IMR-90 (cell line): ENCODE measurements at regions not wholly inside any gene's neighbourhood (a gene's known extent, or its start where the extent isn't known, plus 50 kb on each side); places are given as distances from the start of the nearest gene placed in this dataset.

Experiments
- ATAC-seq: fragments of 200-7000 bp; cut with Tn5 transposase; 2 replicates; pipeline ENCODE4 v1.9.1; 2020; ENCODE audit warnings: low read depth, mild to moderate bottlenecking, moderate library complexity
- BruUV-seq: library from RNA; stranded (reverse); fragments of 400-500 nt; replicated peaks from 2 replicates; lab custom pipeline; 2021; lab: Mats Ljungman, UMichigan
- CTCF ChIA-PET: fragments of 300-600 bp; formaldehyde crosslinking; extraction: SDS; loops from one replicate; lab custom pipeline; 2021; ENCODE audit warnings: antibody characterized with exemption; lab: Yijun Ruan, JAX
- POLR2A ChIA-PET: fragments of 300-600 bp; sonication (Branson Sonifier 250); formaldehyde crosslinking; loops from one replicate; lab custom pipeline; 2022; ENCODE audit warnings: antibody characterized with exemption; ENCODE audit not compliant: unreplicated experiment; lab: Charles Lee
- DNase-seq: peaks from one replicate; pipeline ENCODE4 v3.0.0; 2013
- H2AFZ ChIP-seq: replicated peaks from 2 replicates; pipeline ENCODE3; 2013; ENCODE audit warnings: low read length, mild to moderate bottlenecking; ENCODE audit not compliant: poor library complexity
- H2AK5ac ChIP-seq: 2 replicates; pipeline ENCODE4 v1.6.1; 2013; ENCODE audit warnings: low read depth, low read length, inconsistent platforms
- H2AK9ac ChIP-seq: replicated peaks from 2 replicates; pipeline ENCODE3; 2013; ENCODE audit warnings: mild to moderate bottlenecking, low read depth, low read length, moderate library complexity; ENCODE audit not compliant: poor library complexity
- H2BK120ac ChIP-seq: 2 replicates; pipeline ENCODE4 v1.6.1; 2013; ENCODE audit warnings: low read depth, low read length, inconsistent platforms
- H2BK15ac ChIP-seq: 3 replicates; pipeline ENCODE4 v1.6.1; 2013; ENCODE audit warnings: low read depth, low read length, inconsistent platforms
- H2BK20ac ChIP-seq: 2 replicates; pipeline ENCODE4 v1.6.1; 2013; ENCODE audit warnings: low read depth, mild to moderate bottlenecking, inconsistent platforms, low read length, moderate library complexity
- H2BK5ac ChIP-seq: 2 replicates; pipeline ENCODE4 v1.6.1; 2013; ENCODE audit warnings: mild to moderate bottlenecking, low read depth, low read length, inconsistent platforms; ENCODE audit not compliant: poor library complexity, severe bottlenecking
- H3K14ac ChIP-seq: replicated peaks from 2 replicates; pipeline ENCODE4 v1.6.1; 2013; ENCODE audit warnings: low read depth, low read length, inconsistent platforms
- H3K18ac ChIP-seq: 2 replicates; pipeline ENCODE4 v1.6.1; 2013; ENCODE audit warnings: low read depth, low read length, control low read depth
- H3K23ac ChIP-seq: 2 replicates; pipeline ENCODE4 v1.6.1; 2013; ENCODE audit warnings: low read depth, low read length, inconsistent platforms
- H3K27ac ChIP-seq: 2 replicates; pipeline ENCODE4 v1.5.1; 2013; ENCODE audit warnings: mild to moderate bottlenecking, control low read depth, low read length; ENCODE audit not compliant: insufficient read depth
- H3K27me3 ChIP-seq: 2 replicates; pipeline ENCODE4 v1.6.1; 2013; ENCODE audit warnings: low read length; ENCODE audit not compliant: control insufficient read depth, insufficient read depth
- H3K36me3 ChIP-seq: 2 replicates; pipeline ENCODE4 v1.6.1; 2013; ENCODE audit warnings: low read length, mixed read lengths; ENCODE audit not compliant: control insufficient read depth, insufficient read depth
- H3K4ac ChIP-seq: 2 replicates; pipeline ENCODE4 v1.6.1; 2013; ENCODE audit warnings: low read depth, low read length, inconsistent platforms
- H3K4me1 ChIP-seq: 2 replicates; pipeline ENCODE4 v1.6.1; 2013; ENCODE audit warnings: low read length, mixed read lengths; ENCODE audit not compliant: control insufficient read depth, insufficient read depth
- H3K4me2 ChIP-seq: 2 replicates; pipeline ENCODE4 v1.6.1; 2013; ENCODE audit warnings: low read depth, mild to moderate bottlenecking, control low read depth, low read length, moderate library complexity
- H3K4me3 ChIP-seq: 2 replicates; pipeline ENCODE4 v1.5.1; 2013; ENCODE audit warnings: low read depth, mild to moderate bottlenecking, control low read depth, low read length, moderate library complexity; ENCODE audit not compliant: insufficient read depth
- H3K56ac ChIP-seq: 2 replicates; pipeline ENCODE4 v1.6.1; 2013; ENCODE audit warnings: low read length, inconsistent platforms; ENCODE audit not compliant: insufficient read depth; ENCODE audit errors: extremely low read depth
- H3K79me1 ChIP-seq, 2 experiments: 2 replicates each; pipeline ENCODE4 v1.6.1; 2013; ENCODE audit warnings: low read length in 2 of 2, inconsistent platforms in 1 of 2, low read depth in 1 of 2
- H3K9ac ChIP-seq: 2 replicates; pipeline ENCODE4 v1.6.1; 2013; ENCODE audit warnings: low read depth, low read length, control low read depth
- H3K9me1 ChIP-seq: 2 replicates; pipeline ENCODE4 v1.6.1; 2013; ENCODE audit warnings: low read length, inconsistent platforms; ENCODE audit not compliant: insufficient read depth
- H3K9me3 ChIP-seq: 2 replicates; pipeline ENCODE4 v1.6.1; 2013; ENCODE audit warnings: low read length; ENCODE audit not compliant: control insufficient read depth, insufficient read depth
- H4K20me1 ChIP-seq: 2 replicates; pipeline ENCODE4 v1.6.1; 2013; ENCODE audit warnings: low read length, inconsistent platforms; ENCODE audit not compliant: insufficient read depth
- H4K5ac ChIP-seq: 2 replicates; pipeline ENCODE4 v1.6.1; 2013; ENCODE audit warnings: mild to moderate bottlenecking, low read depth, low read length, control low read depth
- H4K8ac ChIP-seq, 2 experiments: 2 replicates each; pipeline ENCODE4 v1.6.1; 2013; ENCODE audit warnings: low read depth in 2 of 2, low read length in 2 of 2, control low read depth in 1 of 2, inconsistent platforms in 1 of 2
- H4K91ac ChIP-seq: 2 replicates; pipeline ENCODE4 v1.6.1; 2013; ENCODE audit warnings: low read depth, low read length, inconsistent platforms; ENCODE audit not compliant: insufficient read depth
- BHLHE40 ChIP-seq: fragments of 150-350 bp; IDR thresholded peaks from 2 replicates; pipeline ENCODE4 v1.6.1; 2016; ENCODE audit warnings: mild to moderate bottlenecking, low read depth, low read length
- CEBPB ChIP-seq: IDR thresholded peaks from 2 replicates; pipeline ENCODE4 v1.6.1; 2012; ENCODE audit warnings: low read depth, low read length, improper control_type of control experiment
- CHD1 ChIP-seq: IDR thresholded peaks from 2 replicates; pipeline ENCODE4 v1.6.1; 2012; ENCODE audit warnings: low read depth, low read length, improper control_type of control experiment
- CTCF ChIP-seq: conservative IDR thresholded peaks from 2 replicates; pipeline ENCODE4 v1.5.1; 2012; ENCODE audit warnings: mild to moderate bottlenecking, low read depth, low read length, improper control_type of control experiment
- ELK1 ChIP-seq: fragments of 150-350 bp; IDR thresholded peaks from 2 replicates; pipeline ENCODE4 v1.6.1; 2016; ENCODE audit warnings: low read depth, mild to moderate bottlenecking, low read length, moderate library complexity, borderline replicate concordance
- FOS ChIP-seq: fragments of 150-350 bp; IDR thresholded peaks from 2 replicates; pipeline ENCODE4 v1.6.1; 2016; ENCODE audit warnings: low read depth, low read length
- MAFK ChIP-seq: IDR thresholded peaks from 2 replicates; pipeline ENCODE4 v1.6.1; 2012; ENCODE audit warnings: low read depth, low read length, improper control_type of control experiment
- MAZ ChIP-seq: IDR thresholded peaks from 2 replicates; pipeline ENCODE4 v1.6.1; 2012; ENCODE audit warnings: low read depth, mild to moderate bottlenecking, low read length, improper control_type of control experiment, moderate library complexity, borderline replicate concordance
- MXI1 ChIP-seq: IDR thresholded peaks from 2 replicates; pipeline ENCODE4 v1.6.1; 2012; ENCODE audit warnings: low read depth, mild to moderate bottlenecking, low read length, moderate library complexity, borderline replicate concordance
- NFE2L2 ChIP-seq: fragments of 150-350 bp; IDR thresholded peaks from 2 replicates; pipeline ENCODE4 v1.6.1; 2016; ENCODE audit warnings: low read depth, mild to moderate bottlenecking, low read length
- POLR2A ChIP-seq: IDR thresholded peaks from 2 replicates; pipeline ENCODE4 v1.6.1; 2012; ENCODE audit warnings: mild to moderate bottlenecking, low read depth, low read length
- RAD21 ChIP-seq: IDR thresholded peaks from 2 replicates; pipeline ENCODE4 v1.6.1; 2012; ENCODE audit warnings: low read length, improper control_type of control experiment
- RCOR1 ChIP-seq: IDR thresholded peaks from 2 replicates; pipeline ENCODE4 v1.6.1; 2012; ENCODE audit warnings: mild to moderate bottlenecking, low read length, improper control_type of control experiment; ENCODE audit not compliant: insufficient replicate concordance
- RFX5 ChIP-seq: IDR thresholded peaks from 2 replicates; pipeline ENCODE4 v1.8.0; 2012; ENCODE audit warnings: low read depth, mild to moderate bottlenecking, low read length, moderate library complexity
- SMC3 ChIP-seq: fragments of 150-350 bp; IDR thresholded peaks from 2 replicates; pipeline ENCODE4 v1.6.1; 2016; ENCODE audit warnings: low read depth, mild to moderate bottlenecking, antibody characterized with exemption, low read length, moderate library complexity
- USF2 ChIP-seq: fragments of 150-350 bp; IDR thresholded peaks from 2 replicates; pipeline ENCODE4 v1.6.1; 2017; ENCODE audit warnings: mild to moderate bottlenecking, antibody characterized with exemption, low read length, low read depth
- WGBS, 2 experiments: methylation state at CpG; one replicate each; pipeline versions ENCODE4 v1.1.5 to v1.1.7; 2013; ENCODE audit warnings: missing lambda C conversion rate in 2 of 2; ENCODE audit not compliant: insufficient read length in 1 of 2; ENCODE audit errors: extremely low coverage in 2 of 2; 5-methylcytosine and 5-hydroxymethylcytosine counted together
- dilution Hi-C: fragments of 300-500 bp; cut with HindIII; formaldehyde crosslinking; loops from one replicate; pipeline ENCODE4 v1.14.3; 2018; ENCODE audit warnings: low sequenced_read_pairs; ENCODE audit not compliant: unreplicated experiment
- in situ Hi-C: fragments of 300-500 bp; cut with MboI; formaldehyde crosslinking; loops from 3 replicates; pipeline ENCODE4 v1.14.3; 2019; ENCODE audit warnings: low sequenced_read_pairs, inconsistent platforms, mixed read lengths
- intact Hi-C: fragments of 100-400 bp; cut with micrococcal nuclease; formaldehyde crosslinking; loops from 2 replicates; pipeline ENCODE4 v1.10.0; 2022

GRCh38 chr6:134379599-134379998 lies 61.7 kb upstream of the SGK1 start:
- Histone ChIP-seq H3K4me2 (no peak overlapping the region), H2BK20ac (no peak overlapping the region), H2AFZ (no peak overlapping the region), H4K5ac (no peak overlapping the region), H3K4me1 (no peaks in the 10 kb centered on the region; the same call in 1 of the 2 replicates), H2AK9ac (no peak overlapping the region), H2BK120ac (no peak overlapping the region), H3K4me3 (no peak overlapping the region), H3K9me3 (no peaks in the 10 kb centered on the region), H3K9me1 (no peaks in the 10 kb centered on the region; the same call in 1 of the 2 replicates), H2BK5ac (no peak overlapping the region), H3K27me3 (no peaks in the 10 kb centered on the region), H4K91ac (no peak overlapping the region), H3K9ac (no peak overlapping the region), H3K23ac (no peak overlapping the region), H3K14ac (no peak overlapping the region), H3K36me3 (no peaks in the 10 kb centered on the region), H3K18ac (no peak overlapping the region), H3K79me1 (no peaks in the 10 kb centered on the region), H3K4ac (no peak overlapping the region), H2BK15ac (no peak overlapping the region), H3K56ac (no peak overlapping the region), H4K20me1 (no peaks in the 10 kb centered on the region), H3K27ac (no peak overlapping the region), H4K8ac (no peak overlapping the region), H2AK5ac (no peak overlapping the region)
- no TSS peak for BruUV-seq
- ATAC-seq = no peak
- TF ChIP-seq MXI1 (no peak), FOS (no peak), BHLHE40 (no peak), RAD21 (no peak), MAZ (no peak), RFX5 (no peak), CEBPB (no peak), USF2 (no peak), NFE2L2 (no peak), CTCF (no peak), ELK1 (no peak), CHD1 (no peak), POLR2A (no peak), RCOR1 (no peak), MAFK (no peak), SMC3 (no peak)
- ChIA-PET CTCF (no interaction called here), POLR2A (no interaction called here)
- intact Hi-C loops = no loop called here
- DNase-seq = no peak
- dilution Hi-C loops = no loop called here
- in situ Hi-C loops = no loop called here
- no CpG with 5 or more reads among the region's 1 CpG for WGBS, 2 experiments
